ENCODE measurements at regions not wholly inside any gene's neighbourhood (a gene's known extent, or its start where the extent isn't known, plus 50 kb on each side); places are given as distances from the start of the nearest gene placed in this dataset.
A peak's percentile ranks its signal among the peaks of the same experiment; 100 is the strongest.

DNA sequence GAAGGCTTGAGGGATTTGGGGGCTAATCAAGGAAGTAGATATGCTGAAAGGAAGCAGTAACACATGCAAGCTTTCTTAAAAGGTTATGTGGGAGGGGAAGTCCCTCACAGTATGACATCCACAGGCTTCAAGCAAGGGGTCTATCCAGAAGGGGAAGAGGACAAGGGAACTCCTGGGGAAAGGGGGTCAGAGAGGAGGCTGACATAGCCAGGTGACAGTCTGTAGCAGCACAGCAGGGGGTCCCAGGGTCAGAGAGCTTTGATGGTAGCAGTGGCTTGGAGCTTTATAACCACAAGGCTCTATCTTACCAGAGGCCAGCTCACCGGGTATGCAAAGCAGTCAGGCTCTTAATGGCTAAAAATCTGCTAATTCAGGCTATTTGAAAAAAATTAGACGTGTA is 150.6 kb upstream of the NSMCE3 start:
- Histone ChIP-seq H3K4ac (replicated peaks; ENCODE audit: insufficient read length, low read depth, low read length) (no peak overlapping the region), H4K8ac (ENCODE audit: extremely low read depth, insufficient read depth, low read length) (no peak overlapping the region), H3K27ac (ENCODE audit: low read depth, low read length) (no peak overlapping the region), H2BK15ac (ENCODE audit: low read length) (no peak overlapping the region), H3K4me3 (ENCODE audit: extremely low read depth in 1 of 4, insufficient read depth in 2 of 4, low read depth in 3 of 4, low read length in 4 of 4) (no peak overlapping the region), H3K4me2 (ENCODE audit: insufficient read depth in 1 of 2, low read depth in 2 of 2, low read length in 2 of 2) (no peak overlapping the region), H3K18ac (ENCODE audit: extremely low read depth, low read length) (no peak overlapping the region), H3K4me1 (replicated peaks in 1 of 4; ENCODE audit: control insufficient read depth in 3 of 4, insufficient read depth in 4 of 4, low read length in 3 of 4) (peaks cover 0 to 17% (median 3%) of the 10 kb centered on the region in 4 experiments; a peak in 5 of 7 replicates), H3K36me3 (ENCODE audit: control insufficient read depth in 2 of 4, insufficient read depth in 4 of 4, low read length in 3 of 4) (no peaks in the 10 kb centered on the region), H3K23me2 (ENCODE audit: low read depth, low read length) (no peaks in the 10 kb centered on the region), H2BK5ac (ENCODE audit: low read depth, low read length) (no peak overlapping the region), H3K23ac (ENCODE audit: insufficient read length) (no peak overlapping the region), H2AFZ (ENCODE audit: low read length) (no peak overlapping the region), H4K91ac (replicated peaks; ENCODE audit: insufficient read length, low read length) (no peak overlapping the region), H2AK5ac (ENCODE audit: low read depth, low read length) (no peak overlapping the region), H4K5ac (ENCODE audit: insufficient read length, low read depth, low read length) (no peak overlapping the region), H3K9ac (replicated peaks in 1 of 4; ENCODE audit: extremely low read depth in 1 of 4, low read depth in 3 of 4, low read length in 3 of 4) (no peak overlapping the region), H2BK12ac (ENCODE audit: low read depth, low read length) (no peak overlapping the region), H3K27me3 (replicated peaks in 1 of 4; ENCODE audit: control insufficient read depth in 3 of 4, extremely low read depth in 1 of 4, insufficient read depth in 3 of 4, low read length in 3 of 4) (no peaks in the 10 kb centered on the region), H3K9me3 (ENCODE audit: insufficient read depth in 2 of 2, low read depth in 1 of 2, low read length in 1 of 2) (0 out of 4 replicates have a peak, but pooled peaks cover 0 to under 1% of the 10 kb centered on the region in 2 experiments), H3K14ac (ENCODE audit: insufficient read length) (no peak overlapping the region), H3K79me2 (ENCODE audit: control insufficient read depth in 1 of 2, insufficient read depth in 2 of 2, low read length in 2 of 2) (no peaks in the 10 kb centered on the region), H3K79me1 (ENCODE audit: low read depth, low read length) (no peaks in the 10 kb centered on the region), H2BK120ac (replicated peaks; ENCODE audit: low read depth, low read length) (no peak overlapping the region), H3K56ac (replicated peaks; ENCODE audit: insufficient read length, low read depth, low read length) (no peak overlapping the region), H4K20me1 (replicated peaks in 1 of 2; ENCODE audit: control insufficient read depth in 1 of 2, insufficient read depth in 2 of 2, low read length in 2 of 2) (no peaks in the 10 kb centered on the region), H2BK20ac (ENCODE audit: low read length) (no peak overlapping the region)
- WGBS, 2 experiments (ENCODE audit: extremely low coverage in 1 of 2, insufficient coverage in 1 of 2, insufficient read length in 1 of 2, insufficient replicate concordance in 2 of 2, low coverage in 1 of 2, low lambda C conversion rate in 2 of 2, missing lambda C conversion rate in 1 of 2) = 83% methylated on average over 2 of the region's 2 CpGs; no CpG with 5 or more reads in 1 of the 2 experiments
- CTCF ChIA-PET (ENCODE audit: partially characterized antibody) = interaction anchor here (2.1 to 2.3 kb wide), 2 partner anchors 13 to 294 kb away, joined by 9 to 11 read pairs; no protein-coding TSS in a partner anchor
- FAIRE-seq (peak; percentile 68), DNase-seq (ENCODE audit: low read depth in 1 of 2, low spot score in 2 of 2) (no peak)
- POLR2A ChIA-PET (ENCODE audit: partially characterized antibody) = interaction anchor here (0.6 to 1.4 kb wide), 2 partner anchors 14 to 67 kb away, joined by 3 read pairs; no protein-coding TSS in a partner anchor

Data from H1 (cell line).